GM19043 (cell line): ENCODE measurements at regions not wholly inside any gene's neighbourhood (a gene's known extent, or its start where the extent isn't known, plus 50 kb on each side); places are given as distances from the start of the nearest gene placed in this dataset.

Experiments used
- ATAC-seq: cut with Tn5 transposase; IDR thresholded peaks from one replicate; pipeline ENCODE4 v1.9.1; 2021; ENCODE audit warnings: low read depth; ENCODE audit not compliant: unreplicated experiment

GRCh38 chr12:124505001-124505818 lies 62.2 kb downstream of the NCOR2 start:
- no peak for ATAC-seq

GRCh38 chr12:124504273-124505000 lies 63.0 kb downstream of the NCOR2 start:
- no peak for ATAC-seq

DNA sequence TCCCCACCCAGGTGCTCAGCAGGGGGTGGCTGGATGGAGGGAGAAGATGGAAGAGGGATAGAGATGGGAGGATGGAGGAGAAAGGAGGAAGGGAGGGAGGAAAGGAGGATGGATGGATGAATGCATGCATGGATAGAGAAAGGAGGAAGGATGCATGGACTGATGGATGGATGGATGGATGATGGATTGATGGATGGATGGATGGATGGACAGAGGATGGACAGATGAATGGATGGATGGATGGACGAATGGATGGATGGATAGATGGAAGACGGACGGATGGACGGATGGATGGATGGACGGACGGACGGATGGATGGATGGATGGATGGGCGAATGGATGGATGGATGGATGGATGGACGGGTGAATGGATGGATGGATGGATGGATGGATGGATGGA lies 64.1 kb downstream of the NCOR2 start:
- ATAC-seq: no peak

DNA sequence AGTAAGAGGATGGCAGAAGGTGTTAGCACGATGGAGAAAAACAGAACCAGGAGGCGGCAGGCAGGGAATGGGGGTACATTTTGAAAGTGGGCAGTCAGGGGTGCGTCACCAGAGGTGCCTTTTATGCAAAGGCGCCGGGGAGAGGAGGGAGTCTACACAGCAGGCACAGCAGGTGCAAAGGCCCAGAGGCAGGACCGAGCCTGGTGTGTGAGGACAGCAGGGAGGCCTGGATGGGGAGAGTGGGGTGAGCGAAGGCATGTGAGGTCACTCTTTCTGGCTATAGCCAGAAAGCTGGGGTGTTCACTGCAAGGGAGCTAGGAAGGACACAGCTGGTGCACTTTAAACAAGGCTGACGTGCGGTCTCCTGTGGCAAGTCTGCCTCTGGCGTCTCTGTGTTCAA lies 65.0 kb downstream of the NCOR2 start:
- no peak for ATAC-seq

DNA sequence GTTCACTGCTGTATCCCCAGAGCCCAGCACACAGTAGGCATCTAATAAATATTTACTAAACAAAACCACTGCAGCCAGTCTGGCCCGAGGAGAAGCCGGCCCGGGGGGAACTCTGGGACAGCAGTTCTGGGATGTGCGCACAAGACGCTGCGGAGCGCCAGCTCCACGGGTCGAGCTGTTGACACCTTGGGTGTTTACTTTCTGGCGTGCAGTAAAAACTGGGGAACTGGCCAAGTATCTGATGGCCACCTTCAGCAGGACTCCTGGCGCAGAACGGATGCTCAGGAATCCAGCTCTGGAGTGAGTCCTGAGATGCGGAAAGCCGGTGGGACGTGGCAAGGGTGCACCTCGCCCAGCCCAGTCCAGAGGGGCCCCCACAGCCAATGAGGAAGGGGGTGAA lies 65.6 kb downstream of the NCOR2 start:
- ATAC-seq: no peak

DNA sequence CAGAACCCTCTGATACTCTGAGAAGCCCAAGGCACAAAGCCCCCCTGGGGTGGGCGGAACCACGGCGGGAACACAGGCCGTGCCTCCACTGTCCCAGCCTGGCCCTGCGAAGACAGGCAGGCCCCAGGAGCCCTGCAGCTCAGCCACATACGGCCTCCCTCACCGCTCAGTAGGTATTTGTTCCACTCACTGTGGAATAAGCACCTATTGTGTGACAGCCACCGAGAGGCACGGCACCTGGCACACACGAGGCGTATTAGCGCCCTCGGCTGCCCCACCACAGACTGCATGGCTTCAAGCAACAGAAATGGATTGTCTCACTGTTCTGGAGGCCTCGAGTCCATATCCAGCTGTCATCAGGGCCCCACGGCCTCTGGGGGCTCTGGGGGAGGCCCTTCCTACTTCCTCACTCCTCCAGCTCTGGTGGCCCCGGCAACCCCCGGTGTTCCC lies 66.3 kb downstream of the NCOR2 start:
- no peak for ATAC-seq

DNA sequence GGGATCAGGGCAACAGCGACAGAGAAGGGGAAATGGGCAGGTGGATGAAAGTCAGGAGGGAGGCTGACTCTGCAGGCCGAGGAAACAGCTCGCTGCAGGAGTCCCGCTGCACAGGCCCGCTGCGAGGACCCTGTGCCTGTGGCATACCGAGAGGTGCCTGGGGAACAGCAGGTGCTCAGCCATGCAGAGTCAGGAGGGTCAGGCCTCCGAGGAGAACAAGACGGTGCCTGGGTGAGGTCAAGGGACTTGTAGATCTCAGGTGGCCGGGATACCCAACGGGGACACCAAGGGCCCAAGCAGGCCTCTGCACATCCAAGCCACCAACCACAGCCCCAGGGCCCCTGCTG lies 67.5 kb downstream of the NCOR2 start:
- no peak for ATAC-seq

- ATAC-seq: no peak
Measured at GRCh38 chr12:124499190-124499753, 68.1 kb downstream of the NCOR2 start.

DNA sequence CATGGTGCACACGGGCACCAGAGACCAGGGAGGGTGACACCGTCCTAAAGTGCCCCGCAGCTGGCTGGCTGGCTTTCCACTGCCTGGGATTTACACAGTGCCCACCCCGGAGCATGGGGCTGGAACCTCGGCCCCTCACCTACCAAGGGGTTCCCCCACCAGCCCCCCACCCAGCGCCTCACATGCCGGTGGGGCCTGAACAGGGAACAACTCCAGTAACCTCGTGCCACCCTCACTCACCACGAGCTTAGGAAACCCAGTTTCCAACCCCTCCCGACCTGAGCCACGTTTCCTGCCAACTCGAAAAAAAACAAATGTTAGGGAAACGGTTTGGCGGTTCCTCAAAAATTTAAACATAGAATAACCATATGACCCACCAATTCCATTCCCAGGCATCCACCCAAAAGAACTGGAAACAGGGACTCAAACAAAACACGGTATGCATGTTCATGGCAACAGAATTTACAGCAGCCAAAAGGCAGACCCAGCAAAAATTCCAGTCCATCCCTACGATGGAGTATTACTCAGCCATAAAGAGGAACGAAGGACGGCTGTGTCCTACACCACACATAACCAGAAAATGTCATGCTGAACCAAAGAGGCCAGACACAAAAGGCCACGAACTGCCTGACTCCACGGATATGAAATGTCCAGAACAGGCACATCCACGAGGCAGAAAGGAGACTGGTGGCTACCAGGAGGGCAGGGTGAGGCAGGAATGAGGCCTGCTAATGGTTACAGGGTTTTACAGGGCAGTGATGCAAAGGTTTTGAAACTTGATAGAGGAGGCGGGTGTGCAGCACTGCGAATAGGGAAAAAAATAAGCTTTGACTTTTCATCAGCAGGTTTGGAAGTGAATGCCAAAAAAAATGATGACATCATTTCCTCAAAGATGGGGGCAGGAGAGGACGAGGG lies 68.9 kb downstream of the NCOR2 start:
- no peak for ATAC-seq

- peak; percentile 36 for ATAC-seq
Measured at GRCh38 chr12:124497658-124498057, 69.8 kb downstream of the NCOR2 start.

GRCh38 chr12:124497039-124497438 lies 70.4 kb downstream of the NCOR2 start:
- ATAC-seq: no peak

- no peak for ATAC-seq
Measured at GRCh38 chr12:124496584-124496983, 70.8 kb downstream of the NCOR2 start.

GRCh38 chr12:124495194-124495983 lies 72.0 kb downstream of the NCOR2 start:
- no peak for ATAC-seq

DNA sequence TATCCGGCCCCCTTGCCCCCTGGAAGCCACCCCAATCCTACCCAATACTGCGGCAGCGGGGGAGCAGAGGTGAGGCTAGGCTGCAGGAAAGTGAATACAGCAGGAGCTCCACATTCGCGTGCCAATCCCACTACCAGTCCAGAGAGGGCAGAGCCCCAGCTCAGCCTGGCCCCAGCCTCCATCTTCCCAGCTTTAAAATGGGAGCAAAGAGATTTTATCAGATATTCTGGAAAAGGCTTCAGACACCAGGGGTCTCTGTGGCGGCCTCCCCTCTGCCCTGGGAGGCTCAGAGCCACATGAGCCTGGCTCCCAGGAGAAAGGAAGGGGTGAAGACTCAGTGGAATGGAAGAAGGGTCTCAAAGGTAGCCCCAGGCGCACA lies 72.7 kb downstream of the NCOR2 start:
- ATAC-seq: no peak

GRCh38 chr12:124493809-124494750 lies 73.3 kb downstream of the NCOR2 start:
- ATAC-seq: peak; percentile 94

- ATAC-seq: no peak
Measured at GRCh38 chr12:124492879-124493808, 74.3 kb downstream of the NCOR2 start.

GRCh38 chr12:124491856-124492420 lies 75.5 kb downstream of the NCOR2 start:
- ATAC-seq: no peak
